Chondrocyte (in vitro differentiated cells): ENCODE measurements at regions not wholly inside any gene's neighbourhood (a gene's known extent, or its start where the extent isn't known, plus 50 kb on each side); places are given as distances from the start of the nearest gene placed in this dataset.
A peak's percentile ranks its signal among the peaks of the same experiment; 100 is the strongest.

ENCODE experiments used
- DNase-seq: peaks from one replicate; pipeline ENCODE4 v3.0.0; 2021; ENCODE audit warnings: mixed read lengths, low spot score
- H3K27ac Mint-ChIP-seq: one replicate; pipeline ENCODE4 v1.8.0; 2021; ENCODE audit warnings: mild to moderate bottlenecking, moderate library complexity, mixed read lengths; ENCODE audit not compliant: unreplicated experiment
- H3K27me3 Mint-ChIP-seq: 2 replicates; pipeline ENCODE4 v1.8.0; 2021; ENCODE audit warnings: low read depth, mixed read lengths
- H3K36me3 Mint-ChIP-seq: 2 replicates; pipeline ENCODE4 v1.8.0; 2021; ENCODE audit warnings: low read depth, mixed read lengths
- H3K4me1 Mint-ChIP-seq: 2 replicates; pipeline ENCODE4 v1.8.0; 2021; ENCODE audit warnings: low read depth, mild to moderate bottlenecking, mixed read lengths
- H3K4me3 Mint-ChIP-seq: one replicate; pipeline ENCODE4 v1.8.0; 2021; ENCODE audit warnings: mild to moderate bottlenecking, moderate library complexity, mixed read lengths; ENCODE audit not compliant: unreplicated experiment
- H3K9me3 Mint-ChIP-seq: 2 replicates; pipeline ENCODE4 v1.8.0; 2021; ENCODE audit warnings: low read depth, mixed read lengths
- TF ChIP-seq, protein P1 (sequence below): fragments of 200-600 bp; sonication (generic); IDR thresholded peaks from 2 replicates; pipeline ENCODE4 v1.5.0; 2021; ENCODE audit warnings: antibody characterized with exemption, mild to moderate bottlenecking, moderate library complexity

DNA sequence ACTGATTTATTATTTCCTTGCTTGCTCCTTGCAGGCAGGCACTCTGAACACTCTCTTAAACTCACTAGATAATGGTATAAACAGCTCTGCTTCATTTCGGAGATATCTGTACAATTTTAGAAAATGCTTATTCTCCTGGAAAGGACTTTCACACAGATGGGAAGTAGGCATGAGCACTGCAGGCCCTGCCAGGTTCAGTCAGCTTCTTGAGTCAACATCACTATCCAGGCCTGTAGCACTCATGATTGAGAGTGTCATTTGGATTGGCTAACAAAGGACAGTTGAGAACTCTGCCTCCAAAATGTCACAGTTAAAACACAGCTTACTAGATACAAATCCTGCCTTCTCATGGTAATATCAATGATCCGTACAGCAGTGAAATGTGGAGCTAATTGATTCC is 181.9 kb downstream of the CYYR1 start:
- no peaks in the 10 kb centered on the region for H3K27me3 Mint-ChIP-seq
- TF ChIP-seq, protein P1, sequence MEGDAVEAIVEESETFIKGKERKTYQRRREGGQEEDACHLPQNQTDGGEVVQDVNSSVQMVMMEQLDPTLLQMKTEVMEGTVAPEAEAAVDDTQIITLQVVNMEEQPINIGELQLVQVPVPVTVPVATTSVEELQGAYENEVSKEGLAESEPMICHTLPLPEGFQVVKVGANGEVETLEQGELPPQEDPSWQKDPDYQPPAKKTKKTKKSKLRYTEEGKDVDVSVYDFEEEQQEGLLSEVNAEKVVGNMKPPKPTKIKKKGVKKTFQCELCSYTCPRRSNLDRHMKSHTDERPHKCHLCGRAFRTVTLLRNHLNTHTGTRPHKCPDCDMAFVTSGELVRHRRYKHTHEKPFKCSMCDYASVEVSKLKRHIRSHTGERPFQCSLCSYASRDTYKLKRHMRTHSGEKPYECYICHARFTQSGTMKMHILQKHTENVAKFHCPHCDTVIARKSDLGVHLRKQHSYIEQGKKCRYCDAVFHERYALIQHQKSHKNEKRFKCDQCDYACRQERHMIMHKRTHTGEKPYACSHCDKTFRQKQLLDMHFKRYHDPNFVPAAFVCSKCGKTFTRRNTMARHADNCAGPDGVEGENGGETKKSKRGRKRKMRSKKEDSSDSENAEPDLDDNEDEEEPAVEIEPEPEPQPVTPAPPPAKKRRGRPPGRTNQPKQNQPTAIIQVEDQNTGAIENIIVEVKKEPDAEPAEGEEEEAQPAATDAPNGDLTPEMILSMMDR: no peak
- no peak overlapping the region for H3K4me3 Mint-ChIP-seq
- no peaks in the 10 kb centered on the region for H3K36me3 Mint-ChIP-seq
- no peak for DNase-seq
- H3K9me3 Mint-ChIP-seq: no peaks in the 10 kb centered on the region
- H3K4me1 Mint-ChIP-seq: peaks cover 36% of the 10 kb centered on the region
- no peak overlapping the region for H3K27ac Mint-ChIP-seq

DNA sequence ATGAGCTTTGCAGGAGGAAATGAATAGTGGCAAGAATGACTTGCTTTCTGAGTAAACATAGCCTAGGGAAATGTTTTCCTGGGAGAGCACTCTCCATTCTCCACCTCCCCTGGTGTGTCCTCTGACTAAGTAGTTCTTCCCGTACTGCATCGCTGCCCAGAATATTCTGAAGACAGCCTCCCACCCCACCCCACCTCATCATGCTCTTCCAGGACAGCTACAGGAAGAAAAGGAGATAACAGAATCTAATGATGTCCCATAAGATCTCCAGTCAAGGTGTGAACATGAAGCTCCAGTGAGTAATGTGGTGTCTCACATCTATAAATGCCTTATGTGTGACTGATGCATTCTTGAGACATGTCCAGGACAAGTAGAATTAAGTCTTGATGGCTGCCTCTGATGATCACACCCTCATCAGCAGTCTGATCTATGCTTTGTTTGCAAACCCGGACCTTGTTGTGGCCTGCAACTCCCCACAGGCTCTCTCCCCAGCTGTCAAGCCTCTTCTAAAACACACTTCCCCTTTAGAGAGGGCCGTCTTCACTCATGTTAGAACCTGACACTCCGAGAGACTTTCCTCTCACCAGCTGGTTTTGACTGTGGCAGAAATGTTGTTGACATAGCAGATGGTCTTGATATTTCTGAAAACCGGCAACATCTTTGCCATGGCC is 183.0 kb downstream of the CYYR1 start:
- TF ChIP-seq, protein P1: no peak
- Mint-ChIP-seq H3K4me1 (peaks cover 36% of the 10 kb centered on the region), H3K27ac (peak overlapping the region; percentile 79), H3K9me3 (no peaks in the 10 kb centered on the region), H3K36me3 (no peaks in the 10 kb centered on the region), H3K27me3 (no peaks in the 10 kb centered on the region), H3K4me3 (no peak overlapping the region)
- DNase-seq: no peak

DNA sequence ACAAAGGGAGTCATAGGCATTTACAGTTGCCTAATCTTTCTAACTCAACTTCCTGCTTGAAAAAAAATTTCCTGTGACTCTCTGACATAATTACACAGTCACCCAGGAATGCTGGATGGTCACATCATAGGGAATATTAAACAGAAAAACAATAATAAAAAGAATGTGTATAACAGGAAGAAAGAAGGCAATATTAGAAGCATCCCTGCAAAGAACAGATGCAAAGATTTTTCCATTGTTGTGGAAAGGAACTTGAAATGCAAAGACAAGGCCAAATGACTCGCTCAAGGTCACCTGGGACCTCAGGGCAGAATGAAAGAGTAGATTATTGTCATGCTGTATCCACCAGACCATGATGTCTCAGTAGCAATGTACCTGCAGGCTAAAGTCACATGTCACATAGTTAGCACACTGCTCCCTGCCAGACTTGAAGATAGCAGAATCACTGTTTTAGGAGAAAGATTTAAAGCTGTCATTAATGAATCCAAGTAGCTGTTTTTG is 184.3 kb downstream of the CYYR1 start:
- Mint-ChIP-seq H3K36me3 (no peaks in the 10 kb centered on the region), H3K4me3 (no peak overlapping the region), H3K4me1 (peaks cover 30% of the 10 kb centered on the region), H3K27ac (peak overlapping the region; percentile 49), H3K27me3 (no peaks in the 10 kb centered on the region), H3K9me3 (no peaks in the 10 kb centered on the region)
- DNase-seq: no peak
- TF ChIP-seq, protein P1: no peak

DNA sequence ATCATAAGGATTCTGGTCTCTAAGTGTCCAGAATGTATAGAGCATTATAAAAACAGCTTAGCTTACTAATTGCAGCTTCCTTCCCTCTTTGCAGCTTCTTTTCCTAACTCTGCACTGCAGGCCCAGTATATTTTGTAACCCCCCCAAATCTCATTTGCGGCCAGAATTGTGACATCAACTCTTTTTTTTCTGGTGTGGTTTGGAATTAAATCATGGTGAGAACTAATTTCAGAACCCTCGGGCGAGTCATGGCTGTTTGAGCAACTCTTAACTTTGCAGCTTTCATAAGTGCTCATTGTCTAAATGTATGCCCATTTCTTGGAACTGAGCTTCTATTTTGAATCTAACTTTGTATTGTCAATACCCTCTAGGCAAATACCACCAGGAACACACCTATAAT is 187.4 kb downstream of the CYYR1 start:
- H3K4me3 Mint-ChIP-seq: no peak overlapping the region
- no peaks in the 10 kb centered on the region for H3K27me3 Mint-ChIP-seq
- no peak overlapping the region for H3K27ac Mint-ChIP-seq
- H3K4me1 Mint-ChIP-seq: peaks cover 24% of the 10 kb centered on the region
- DNase-seq: no peak
- no peaks in the 10 kb centered on the region for H3K9me3 Mint-ChIP-seq
- H3K36me3 Mint-ChIP-seq: no peaks in the 10 kb centered on the region
- TF ChIP-seq, protein P1: no peak

DNA sequence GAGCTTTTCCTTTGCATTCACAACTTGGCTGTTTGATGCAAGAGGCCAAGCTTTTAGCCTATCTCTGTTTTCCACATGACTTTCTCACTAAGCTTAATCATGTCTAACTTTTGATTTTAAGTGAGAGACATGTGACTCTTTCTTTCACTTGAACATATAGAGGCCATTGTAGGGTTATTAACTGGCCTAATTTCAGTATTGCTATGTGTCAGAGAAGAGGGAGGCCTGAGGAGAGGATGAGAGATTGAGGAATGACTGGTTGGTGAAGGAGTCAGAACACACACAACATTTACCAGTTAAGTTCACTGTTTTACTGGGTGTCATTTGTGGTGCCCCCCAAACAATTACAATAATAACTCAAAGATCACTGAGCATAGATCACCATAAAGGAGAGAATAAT is 193.5 kb downstream of the CYYR1 start:
- no peak for DNase-seq
- peaks cover 14% of the 10 kb centered on the region for H3K4me1 Mint-ChIP-seq
- no peaks in the 10 kb centered on the region for H3K36me3 Mint-ChIP-seq
- H3K9me3 Mint-ChIP-seq: peaks cover 3% of the 10 kb centered on the region
- no peaks in the 10 kb centered on the region for H3K27me3 Mint-ChIP-seq
- TF ChIP-seq, protein P1: no peak
- H3K4me3 Mint-ChIP-seq: no peak overlapping the region
- H3K27ac Mint-ChIP-seq: no peak overlapping the region
